ENCODE measurements at regions not wholly inside any gene's neighbourhood (a gene's known extent, or its start where the extent isn't known, plus 50 kb on each side); places are given as distances from the start of the nearest gene placed in this dataset.

DNA sequence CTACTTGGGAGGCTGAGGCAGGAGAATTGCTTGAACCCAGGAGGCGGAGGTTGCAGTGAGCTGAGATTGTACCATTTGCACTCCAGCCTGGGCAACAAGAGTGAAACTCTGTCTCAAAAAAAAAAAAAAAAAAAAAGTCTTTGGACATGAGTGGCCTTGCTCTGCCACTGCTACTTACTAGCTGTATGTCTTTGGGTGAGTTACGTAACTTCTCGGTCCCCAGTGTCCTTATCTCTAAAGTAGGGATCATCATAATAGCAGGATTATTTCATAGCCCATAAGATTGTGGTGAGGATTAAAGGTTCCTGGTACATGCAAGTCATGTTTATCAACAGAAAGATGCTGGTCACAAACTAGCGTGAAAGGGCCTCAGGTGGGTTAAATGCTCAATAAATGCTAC, 53.9 kb upstream of the HEPHL1 start:
- DNase-seq = peak; percentile 70

- no peak for DNase-seq
These were observed 53.2 kb upstream of the HEPHL1 start for GRCh38 chr11:93967944-93968343.

DNA sequence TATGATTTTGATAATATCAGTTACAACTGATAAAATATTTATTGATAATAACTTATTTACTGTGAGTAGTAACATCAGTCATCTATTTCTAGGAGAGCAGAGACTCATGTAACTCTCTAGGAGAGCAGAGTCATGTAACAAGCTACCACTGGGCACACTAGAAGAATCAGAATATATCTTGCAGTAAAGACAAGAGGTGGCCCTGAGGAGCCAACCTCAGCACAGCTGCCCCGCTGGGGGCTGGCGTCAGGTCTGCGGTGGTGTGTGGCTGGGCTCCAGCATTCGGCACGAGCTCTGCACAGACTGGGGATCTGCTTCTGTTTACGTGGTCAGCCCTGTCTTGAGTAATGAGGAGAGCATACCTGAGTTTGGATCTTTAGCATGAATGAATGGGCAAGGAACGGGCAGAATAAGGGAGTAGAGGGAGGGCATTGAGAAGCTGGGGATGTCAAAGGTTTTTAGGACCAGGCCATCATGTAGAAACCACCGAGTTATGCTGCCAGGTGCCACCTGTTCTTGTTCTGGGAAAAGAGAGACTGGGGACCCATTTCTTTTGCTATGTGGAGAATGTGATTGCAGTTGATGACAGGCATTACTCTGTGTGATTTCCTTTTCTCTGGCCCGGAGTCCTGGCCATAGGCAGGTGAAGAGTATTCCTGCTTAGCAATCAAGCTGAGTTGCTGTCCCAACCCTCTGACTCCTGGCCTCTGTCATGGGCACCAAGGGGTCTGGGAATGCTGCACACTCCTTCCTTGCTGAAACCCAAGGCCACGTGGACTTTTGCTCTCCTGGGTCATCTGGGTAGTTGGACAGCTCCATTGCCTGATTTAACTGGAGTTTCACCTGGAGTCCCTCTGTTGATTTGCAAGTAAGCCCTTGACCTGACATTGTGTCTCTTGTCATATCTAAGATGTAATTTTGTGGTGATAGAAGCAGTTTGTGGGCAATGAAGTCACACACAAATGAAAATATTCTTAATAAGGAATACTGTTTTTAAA, 50.9 kb upstream of the HEPHL1 start:
- DNase-seq = peak; percentile 36

Data from OCI-M1 (cell line).